ENCODE measurements at regions not wholly inside any gene's neighbourhood (a gene's known extent, or its start where the extent isn't known, plus 50 kb on each side); places are given as distances from the start of the nearest gene placed in this dataset.

GRCh38 chr15:67000896-67001295, 64.5 kb upstream of the SMAD3 start:
- DNase-seq (ENCODE audit: low spot score), result no peak

GRCh38 chr15:67002368-67002767, 63.0 kb upstream of the SMAD3 start:
- DNase-seq (ENCODE audit: low spot score), result no peak

GRCh38 chr15:67003586-67003985, 61.8 kb upstream of the SMAD3 start:
- DNase-seq (ENCODE audit: low spot score), result no peak

- DNase-seq (ENCODE audit: low spot score), result no peak
These were observed 61.3 kb upstream of the SMAD3 start for GRCh38 chr15:67004142-67004541.

- DNase-seq (ENCODE audit: low spot score), result no peak
These were observed 60.0 kb upstream of the SMAD3 start for GRCh38 chr15:67005294-67005996.

GRCh38 chr15:67006083-67007065, 59.0 kb upstream of the SMAD3 start:
- no peak for DNase-seq (ENCODE audit: low spot score)

GRCh38 chr15:67009576-67010569, 55.5 kb upstream of the SMAD3 start:
- no peak for DNase-seq (ENCODE audit: low spot score)

- no peak for DNase-seq (ENCODE audit: low spot score)
These were observed 54.3 kb upstream of the SMAD3 start for GRCh38 chr15:67010898-67011616.

GRCh38 chr15:67011617-67012005, 53.8 kb upstream of the SMAD3 start:
- no peak for DNase-seq (ENCODE audit: low spot score)

- no peak for DNase-seq (ENCODE audit: low spot score)
These were observed 51.7 kb upstream of the SMAD3 start for GRCh38 chr15:67013696-67014095.
